Posterior vena cava (tissue), 2 donors: ENCODE measurements at regions not wholly inside any gene's neighbourhood (a gene's known extent, or its start where the extent isn't known, plus 50 kb on each side); places are given as distances from the start of the nearest gene placed in this dataset.
"Not testable (repeated sequence)": the region's sequence is repeated elsewhere in the genome, so short reads cannot be mapped to it uniquely, and the experiment has no call there.

Source experiments
- DNase-seq: peaks from one replicate; pipeline ENCODE4 v3.0.0-alpha.2; 2020; ENCODE audit warnings: low spot score
- intact Hi-C, 2 donors: fragments of 100-400 bp; cut with DNase I; formaldehyde crosslinking; loops; one replicate each; pipeline versions ENCODE4 v1.14.1 to v1.14.2; 2022 to 2023
- donor health status: DM: yes; HTN: yes; CAD: no.
- donor health status: DM: yes; HTN: yes; CAD: no.

DNA sequence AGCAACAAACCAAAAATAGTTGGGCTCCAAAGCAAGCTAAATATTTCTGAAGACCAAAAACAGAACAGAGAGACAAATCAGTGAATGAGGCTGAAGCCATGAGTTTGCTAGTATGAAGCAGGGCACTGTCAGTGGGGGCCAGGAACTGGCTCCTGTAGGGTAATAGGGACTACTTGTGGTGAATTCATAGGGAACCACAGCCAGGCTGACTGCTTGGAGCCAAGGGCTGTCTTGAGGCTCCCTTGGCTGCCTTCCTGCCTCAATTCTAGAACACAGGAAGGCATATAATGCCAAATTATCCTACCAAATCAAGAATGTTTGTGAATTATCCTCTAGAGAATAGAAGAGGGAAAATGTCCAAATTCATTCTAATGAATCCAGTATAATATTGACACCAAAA lies 406.0 kb downstream of the CCDC85A start:
- intact Hi-C loops: no loop called here
- DNase-seq: peak; percentile 22

DNA sequence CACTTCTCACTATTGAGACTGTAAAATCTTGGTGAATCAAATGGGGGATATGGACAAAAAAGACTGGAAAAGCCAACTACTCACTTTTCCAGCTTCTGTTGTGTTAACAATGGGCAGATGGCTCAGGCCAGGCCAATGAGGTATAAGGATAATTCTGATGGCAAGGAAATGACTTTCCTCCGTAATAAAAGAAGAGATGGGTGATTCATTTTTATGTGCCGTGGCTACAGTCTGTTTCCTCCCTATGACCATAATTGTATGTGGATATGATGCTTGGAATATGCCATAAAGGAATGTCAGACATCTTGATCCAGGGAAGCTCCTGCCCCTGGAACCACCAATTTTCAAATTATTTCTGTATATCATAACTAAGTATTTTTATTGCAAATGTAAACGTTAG lies 406.8 kb downstream of the CCDC85A start:
- intact Hi-C loops: no loop called here
- no peak for DNase-seq

DNA sequence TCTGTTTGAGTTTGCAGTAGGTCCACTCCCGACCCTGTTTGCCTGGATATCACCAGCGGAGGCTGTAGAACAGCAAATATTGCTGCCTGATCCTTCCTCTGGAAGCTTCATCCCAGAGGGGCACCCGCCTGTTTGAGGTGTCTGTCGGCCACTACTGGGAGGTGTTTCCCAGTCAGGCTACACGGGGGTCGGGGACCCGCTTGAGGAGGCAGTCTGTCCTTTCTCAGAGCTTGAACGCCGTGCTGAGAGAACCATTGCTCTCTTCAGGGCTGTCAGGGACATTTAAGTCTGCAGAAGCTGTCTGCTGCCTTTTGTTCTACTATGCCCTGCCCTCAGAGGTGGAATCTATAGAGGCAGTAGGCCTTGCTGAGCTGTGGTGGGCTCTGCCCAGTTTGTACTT lies 422.3 kb downstream of the CCDC85A start:
- DNase-seq: peak; percentile 79
- intact Hi-C loops: not testable (repeated sequence)

DNA sequence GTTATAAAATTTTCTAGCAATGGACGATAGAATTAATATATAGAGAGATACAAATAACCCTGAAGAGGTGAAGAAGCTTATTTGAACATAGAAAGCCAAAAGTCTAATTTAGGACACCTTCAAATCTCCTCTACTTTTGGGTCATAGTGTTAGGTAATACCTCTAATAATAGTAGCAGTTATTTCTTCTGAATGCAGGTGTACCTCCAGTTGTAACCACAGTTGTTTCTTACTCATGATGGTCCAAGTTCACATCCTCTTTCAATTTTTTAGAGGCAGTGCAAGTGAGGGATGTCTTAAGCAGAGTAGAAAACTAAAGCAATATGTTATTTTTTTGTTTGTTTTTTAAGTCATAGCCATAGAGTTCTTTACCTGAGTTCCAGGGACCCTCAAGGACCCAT lies 429.5 kb downstream of the CCDC85A start:
- no peak for DNase-seq
- intact Hi-C loops: no loop called here

DNA sequence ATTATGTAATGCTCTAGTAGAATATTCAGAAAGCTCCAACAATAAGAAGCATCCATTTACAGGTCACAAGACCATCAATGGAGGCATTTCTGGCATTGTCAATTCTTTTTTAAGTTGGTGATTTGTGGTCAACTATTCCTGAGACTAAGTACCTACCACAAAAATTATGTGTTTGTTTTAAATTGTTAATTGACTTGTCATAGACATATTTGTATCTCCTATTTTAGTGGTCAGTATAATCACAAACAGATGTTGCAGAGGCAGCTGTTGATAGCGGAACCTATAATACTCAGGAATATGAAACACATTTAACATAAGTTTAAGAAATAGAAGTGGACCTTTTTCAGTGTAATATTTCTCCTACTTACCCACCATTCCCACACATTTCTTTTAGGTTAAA lies 430.1 kb downstream of the CCDC85A start:
- intact Hi-C loops: no loop called here
- DNase-seq: no peak

DNA sequence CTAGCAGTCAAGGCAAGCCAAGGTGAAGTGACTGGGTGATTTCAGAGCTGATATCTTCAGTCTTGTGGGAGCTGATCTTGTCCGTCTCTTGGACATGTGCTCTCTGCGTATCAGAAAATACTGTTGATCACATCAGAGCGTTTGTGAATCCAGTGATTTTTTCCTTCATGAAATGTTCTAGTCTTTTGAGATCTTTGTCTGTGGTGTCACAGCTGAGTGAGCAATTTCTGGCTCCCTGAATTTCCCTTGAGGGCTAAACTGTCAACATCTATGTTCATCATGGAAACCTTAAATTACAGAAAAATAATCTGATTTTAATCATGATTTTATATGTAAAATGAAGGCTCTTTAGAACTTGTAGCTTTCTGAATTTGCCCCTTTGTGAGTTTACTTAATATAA lies 432.0 kb downstream of the CCDC85A start:
- no peak for DNase-seq
- intact Hi-C loops: no loop called here

DNA sequence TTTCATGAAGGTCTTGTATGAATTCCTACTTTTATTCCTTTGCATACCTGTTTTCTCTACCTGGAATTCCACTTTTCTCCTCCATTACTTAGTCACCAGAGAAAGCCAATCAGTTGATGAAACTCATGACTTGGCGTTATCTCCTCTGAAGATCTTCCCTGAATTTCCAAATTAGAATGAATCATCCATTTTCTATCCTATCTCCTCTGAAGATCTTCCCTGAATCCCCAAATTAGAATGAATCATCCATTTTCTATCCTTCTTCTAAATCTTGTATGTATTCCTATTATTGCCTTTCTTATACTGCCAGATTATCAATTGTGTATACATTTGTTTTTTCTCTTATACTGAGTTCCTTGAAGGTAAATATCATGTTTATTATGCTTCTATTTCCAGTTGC lies 440.4 kb downstream of the CCDC85A start:
- no peak for DNase-seq
- intact Hi-C loops: no loop called here

DNA sequence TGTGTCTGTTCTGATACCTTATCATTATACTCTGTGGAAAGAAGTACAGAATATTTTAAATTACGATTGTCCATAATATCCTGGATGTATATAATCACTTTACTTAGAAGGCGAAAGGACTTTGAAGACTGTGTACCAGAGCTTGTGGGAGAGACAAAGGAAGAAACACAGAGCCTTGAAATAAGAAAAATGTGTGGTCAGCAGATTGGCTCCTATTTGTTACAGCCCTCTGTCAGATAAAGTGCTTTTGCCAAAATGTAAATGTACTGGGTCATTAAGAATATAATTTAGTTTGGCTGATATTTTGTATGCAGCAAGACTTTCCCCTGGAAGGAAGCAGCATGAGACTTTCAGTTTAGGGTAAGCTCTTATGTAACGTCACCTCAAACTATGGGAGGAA lies 443.1 kb downstream of the CCDC85A start:
- DNase-seq: no peak
- intact Hi-C loops: no loop called here

DNA sequence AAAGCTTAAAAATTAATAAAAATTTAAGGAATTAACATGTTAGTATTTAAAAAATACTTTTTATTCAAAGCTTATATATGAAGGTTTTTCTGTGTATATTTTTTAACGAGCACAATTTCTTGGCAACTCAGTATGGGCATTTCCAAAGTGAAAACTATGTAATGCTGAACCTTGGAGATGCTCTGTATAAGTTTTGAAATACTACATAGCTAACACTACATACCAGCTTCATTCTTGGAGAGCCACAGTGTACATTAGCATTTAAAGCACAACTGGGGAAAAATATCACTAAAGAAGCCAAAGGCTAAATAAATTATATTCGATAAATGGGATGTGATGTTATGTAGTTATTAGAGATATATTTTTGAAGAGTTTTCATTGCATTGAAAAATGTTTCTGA lies 446.5 kb downstream of the CCDC85A start:
- intact Hi-C loops: no loop called here
- no peak for DNase-seq

DNA sequence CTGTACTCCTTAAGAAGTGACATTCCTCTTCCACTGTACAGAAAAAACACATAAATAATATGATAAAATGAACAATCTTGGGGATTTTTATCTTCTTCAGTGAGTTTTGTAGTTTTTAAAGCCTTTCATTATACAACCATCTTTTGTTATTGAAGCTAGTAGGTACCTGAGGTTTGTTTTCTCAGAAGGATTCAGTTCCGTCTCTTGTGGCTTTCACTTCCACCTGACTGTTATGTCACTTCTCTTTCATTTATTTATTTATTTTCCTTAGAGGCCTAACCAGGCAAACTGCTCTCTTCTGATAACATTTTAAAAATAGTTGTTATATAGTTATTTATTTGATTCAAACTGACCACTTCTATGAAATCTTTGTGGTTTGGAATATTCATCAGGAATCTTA lies 464.2 kb downstream of the CCDC85A start:
- intact Hi-C loops: no loop called here
- DNase-seq: no peak

DNA sequence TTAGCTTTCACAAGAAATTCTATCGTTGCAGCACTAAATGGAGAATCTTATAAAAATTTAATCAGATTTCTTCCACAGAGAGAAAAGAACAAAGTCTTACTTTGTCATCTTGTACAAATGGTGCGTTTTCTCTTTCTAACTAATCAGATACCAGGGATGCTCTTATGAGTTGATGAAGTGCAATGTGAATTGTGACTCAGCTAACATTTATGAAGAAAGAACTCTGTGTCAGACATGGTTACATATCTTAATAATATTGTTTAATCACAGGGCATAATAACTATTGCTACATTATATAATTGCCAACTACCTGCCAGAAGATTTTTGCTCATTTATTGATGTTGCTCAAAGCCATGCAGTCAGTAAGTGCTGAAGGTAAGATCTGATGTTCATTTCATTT lies 465.0 kb downstream of the CCDC85A start:
- DNase-seq: no peak
- intact Hi-C loops: no loop called here

DNA sequence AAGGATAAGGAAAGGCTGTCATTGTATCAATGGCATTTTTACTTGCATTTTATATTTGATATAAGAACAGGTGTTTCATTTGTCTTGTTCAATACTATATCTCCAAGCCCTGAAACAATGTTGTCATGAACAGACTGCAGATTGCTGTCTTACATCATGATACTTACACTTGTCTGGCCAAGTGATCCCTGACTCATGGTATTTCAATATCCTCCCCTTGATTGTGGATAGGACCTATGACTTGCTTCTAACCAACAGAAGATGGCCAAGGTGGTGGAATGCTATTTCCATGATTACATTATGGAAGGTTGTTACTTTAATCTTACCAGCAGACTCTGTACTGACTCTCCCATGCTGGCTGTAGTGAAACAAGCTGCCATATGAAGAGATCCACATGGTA lies 471.1 kb downstream of the CCDC85A start:
- no peak for DNase-seq
- intact Hi-C loops: no loop called here

DNA sequence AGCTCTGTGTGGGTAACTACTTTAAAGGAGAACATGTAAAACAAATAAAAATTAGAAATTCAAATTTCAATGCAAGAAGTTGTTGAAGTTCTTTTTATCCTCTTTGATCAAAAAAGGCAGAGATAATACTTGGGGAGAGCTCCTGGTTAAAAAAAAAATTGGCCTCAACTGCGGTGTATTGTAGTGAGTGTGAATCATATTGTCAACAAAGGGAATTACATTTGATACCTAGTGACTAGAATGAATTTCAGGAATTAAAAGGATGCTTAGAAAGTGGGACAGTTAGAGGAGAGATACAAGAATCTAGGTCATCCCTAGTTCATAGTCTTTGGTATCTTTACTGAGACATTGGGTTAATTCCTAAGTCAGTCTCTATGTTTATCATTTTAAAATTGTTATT lies 473.0 kb downstream of the CCDC85A start:
- DNase-seq: no peak
- intact Hi-C loops: no loop called here

DNA sequence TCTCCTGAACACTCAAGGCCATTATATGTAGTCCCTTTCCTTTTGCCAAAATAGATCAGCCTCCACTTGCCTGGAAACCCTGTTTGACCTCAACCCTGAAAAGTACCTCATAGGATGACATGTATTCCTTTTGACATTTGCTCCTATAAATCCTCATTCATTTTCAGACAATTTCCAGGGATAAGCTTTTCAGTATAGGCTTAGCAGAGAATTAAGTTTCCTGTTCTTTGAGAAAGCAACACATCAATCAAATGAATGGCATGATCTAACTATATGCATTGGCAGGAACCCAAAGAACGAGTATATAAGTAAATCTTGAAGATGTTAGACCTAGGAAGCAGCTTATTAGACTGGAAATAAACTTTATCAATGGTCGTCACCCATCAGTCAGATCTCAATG lies 483.0 kb downstream of the CCDC85A start:
- intact Hi-C loops: no loop called here
- DNase-seq: no peak

DNA sequence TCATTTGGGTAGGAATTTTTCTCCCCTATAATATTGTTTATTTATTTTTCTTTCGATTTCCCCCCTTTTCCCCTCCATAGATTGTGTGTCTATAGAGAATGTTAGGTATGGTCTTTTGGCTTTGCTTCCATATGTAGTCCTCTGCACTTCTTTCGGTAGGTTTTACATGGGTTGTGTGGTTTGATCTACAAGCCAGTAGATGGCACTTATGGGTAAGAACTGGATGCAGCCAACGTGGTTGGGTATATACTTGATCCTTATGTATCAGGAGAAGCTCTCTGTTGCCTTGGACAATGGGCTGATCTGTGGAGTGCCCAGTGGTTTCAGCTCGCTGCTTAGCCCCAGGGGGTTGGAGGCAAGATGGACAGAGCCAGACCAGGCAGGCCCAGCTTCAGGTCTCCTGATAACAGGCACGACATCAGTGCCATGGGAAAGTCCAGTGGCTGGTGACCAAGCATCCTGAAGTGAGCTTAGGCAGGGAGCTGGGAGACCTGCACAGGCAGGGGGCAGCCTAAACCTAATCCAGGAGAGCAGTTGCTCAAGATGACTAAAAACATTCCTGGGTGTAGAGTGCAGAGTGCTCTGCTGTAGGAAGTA lies 488.3 kb downstream of the CCDC85A start:
- intact Hi-C loops: no loop called here

DNA sequence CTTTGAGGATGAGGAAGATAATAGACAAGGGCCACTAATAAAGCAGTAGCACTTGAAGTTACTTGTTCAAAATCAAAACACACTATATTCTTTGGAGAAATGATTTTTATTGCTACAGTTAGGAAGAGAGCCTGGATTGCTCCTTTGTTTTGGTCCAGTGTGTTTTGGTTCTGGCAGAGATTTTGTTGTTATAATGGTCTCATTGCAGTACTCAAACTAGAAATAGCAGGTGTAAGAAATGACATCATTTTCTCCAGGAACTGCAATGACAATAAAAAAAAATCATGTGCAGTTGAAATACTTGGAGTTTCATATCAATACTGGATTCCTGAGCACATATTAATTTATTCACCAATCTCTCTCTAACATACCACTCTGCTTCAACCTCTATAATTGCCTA lies 490.3 kb downstream of the CCDC85A start:
- intact Hi-C loops: no loop called here
- DNase-seq: no peak

More for the DNA sequence above, 488.3 kb downstream of the CCDC85A start:
- DNase-seq: peak; percentile 65

DNA sequence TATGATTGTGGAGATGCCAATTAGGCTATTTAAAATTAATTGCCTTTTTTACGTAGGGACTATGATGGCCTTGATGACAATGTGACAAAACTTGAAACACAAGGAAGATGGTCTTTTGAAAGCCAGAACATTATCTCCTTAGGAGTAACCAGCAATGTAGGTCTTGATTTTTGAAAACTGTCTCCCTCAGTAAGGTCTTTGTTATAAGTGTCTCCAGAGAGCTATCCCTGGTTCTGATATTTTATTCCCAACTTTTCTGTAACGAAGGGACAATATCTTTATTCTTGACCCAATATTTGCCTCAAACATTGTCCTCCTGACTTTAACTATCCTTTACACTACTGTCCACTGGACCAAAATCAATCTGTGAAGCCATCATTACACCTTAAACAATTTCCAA lies 493.2 kb downstream of the CCDC85A start:
- intact Hi-C loops: no loop called here
- DNase-seq: no peak

DNA sequence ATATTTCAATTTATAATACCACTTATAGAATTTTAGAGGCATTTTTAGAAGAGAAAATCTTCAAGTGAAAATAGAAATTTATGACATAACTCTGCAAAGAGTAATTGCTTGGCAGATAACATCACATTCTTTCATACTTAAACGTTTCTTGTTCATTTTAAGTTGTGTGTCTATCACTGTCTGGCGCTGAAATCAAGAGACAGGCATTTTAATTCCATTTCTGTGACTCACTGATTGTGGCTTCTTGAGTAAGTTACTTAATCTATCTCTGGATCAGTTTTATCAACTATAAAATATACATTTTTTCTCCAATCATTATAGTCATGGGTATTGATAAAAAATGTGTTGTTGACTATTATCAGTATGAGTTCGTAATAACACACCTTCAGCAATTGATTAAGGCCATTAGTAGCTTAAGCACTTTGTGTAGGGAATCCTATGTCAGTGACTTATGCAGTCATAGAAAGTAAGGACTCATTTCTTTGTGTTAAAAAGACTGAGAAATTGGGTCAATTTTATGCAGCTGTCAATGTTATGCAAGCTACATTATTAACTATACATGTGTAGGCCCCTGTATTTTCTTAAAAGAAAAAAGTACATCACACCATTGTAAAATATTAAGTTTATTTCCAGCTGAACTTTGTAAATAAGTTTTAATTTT lies 497.3 kb downstream of the CCDC85A start:
- intact Hi-C loops: no loop called here
- DNase-seq: no peak

DNA sequence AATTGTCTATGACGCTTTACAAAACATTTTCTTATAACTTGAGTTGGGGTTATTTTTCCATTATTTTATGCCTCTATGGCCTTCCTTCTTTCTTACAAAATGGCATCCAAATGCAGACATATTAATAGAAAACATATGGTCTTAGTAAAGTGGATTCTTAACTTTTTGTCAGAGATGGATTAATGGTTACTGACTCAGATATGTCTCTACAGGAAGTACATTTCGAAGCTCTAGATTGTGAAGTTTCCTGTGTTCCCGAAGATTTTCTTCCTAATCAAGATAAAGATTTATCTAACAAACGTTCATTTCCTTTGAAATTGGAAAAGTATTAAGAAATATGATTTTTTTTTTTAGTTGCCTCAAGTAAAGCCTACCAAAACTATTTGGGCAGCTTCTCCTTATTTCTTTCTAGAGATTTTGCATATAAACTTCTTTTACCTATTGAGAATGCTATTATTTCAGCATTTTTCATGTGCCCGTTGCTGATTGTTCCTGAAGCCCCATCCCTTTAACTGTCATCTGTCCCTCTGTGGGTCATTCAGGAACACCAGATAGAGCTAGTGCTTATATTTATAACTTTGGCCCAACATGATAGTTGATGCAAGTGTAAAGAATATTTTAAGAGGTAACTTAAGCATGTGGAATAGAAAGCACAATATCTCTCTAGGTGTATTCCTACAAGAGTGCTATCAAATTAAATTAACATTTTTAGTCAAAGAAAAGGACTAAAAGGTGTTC lies 498.0 kb downstream of the CCDC85A start:
- no peak for DNase-seq
- intact Hi-C loops: no loop called here

DNA sequence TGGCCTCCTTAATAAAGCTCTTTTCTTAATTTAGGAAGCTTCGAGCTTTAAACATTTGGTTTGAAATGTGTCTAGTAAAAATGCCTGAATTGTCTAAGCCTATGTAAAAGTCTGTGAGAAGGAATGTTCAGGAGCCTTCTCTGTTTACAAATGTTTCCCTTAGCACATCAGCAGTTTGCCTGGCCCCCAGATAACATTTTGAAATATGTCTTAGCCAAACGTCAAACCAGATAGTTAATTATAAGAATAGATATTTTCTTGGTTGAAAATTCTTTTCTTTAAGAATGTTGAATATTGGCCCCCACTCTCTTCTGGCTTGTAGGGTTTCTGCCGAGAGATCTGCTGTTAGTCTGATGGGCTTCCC lies 498.6 kb downstream of the CCDC85A start:
- no peak for DNase-seq
- intact Hi-C loops: no loop called here

DNA sequence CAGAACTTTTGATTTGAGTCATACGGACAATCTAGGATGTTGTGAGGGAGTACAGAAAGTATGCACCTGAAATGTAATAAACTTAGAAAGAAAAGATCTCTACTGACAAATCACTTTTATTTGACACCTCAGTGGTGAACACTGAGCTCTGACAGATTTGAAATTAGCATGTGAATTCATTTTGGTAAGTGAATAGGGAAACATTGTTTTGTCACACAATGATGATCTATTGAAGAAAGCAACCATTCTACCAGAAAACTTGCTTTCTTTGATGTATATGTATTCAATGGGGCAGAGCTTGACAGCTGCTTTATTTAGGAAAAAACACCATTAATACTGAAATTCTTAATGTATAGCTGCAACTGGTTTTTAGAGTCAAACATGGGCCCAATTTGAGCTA lies 500.5 kb downstream of the CCDC85A start:
- DNase-seq: no peak
- intact Hi-C loops: no loop called here
